Activated B cell treated with CpG ODN at 0.5 μM for 24 hours (primary cell): ENCODE measurements at regions not wholly inside any gene's neighbourhood (a gene's known extent, or its start where the extent isn't known, plus 50 kb on each side); places are given as distances from the start of the nearest gene placed in this dataset.

Experiments
- ATAC-seq: fragments of 200-7000 bp; cut with Tn5 transposase; one replicate; pipeline ENCODE4 v1.10.0; 2021; ENCODE audit warnings: low read depth, mild to moderate bottlenecking, moderate library complexity
- CTCF ChIA-PET: fragments of 350-600 bp; sonication (Branson Sonifier 250); formaldehyde crosslinking; loops from one replicate; lab custom pipeline; 2021; ENCODE audit warnings: antibody characterized with exemption; lab: Charles Lee
- POLR2A ChIA-PET: fragments of 350-600 bp; sonication (Branson Sonifier 250); formaldehyde crosslinking; loops from one replicate; lab custom pipeline; 2021; ENCODE audit warnings: antibody characterized with exemption; lab: Charles Lee
- DNase-seq: peaks from one replicate; pipeline ENCODE4 v3.0.0; 2022
- H3K27ac Mint-ChIP-seq: one replicate; pipeline ENCODE4 v1.8.0; 2020; ENCODE audit warnings: mixed read lengths
- H3K27me3 Mint-ChIP-seq: one replicate; pipeline ENCODE4 v1.8.0; 2021; ENCODE audit warnings: mixed read lengths
- H3K36me3 Mint-ChIP-seq: one replicate; pipeline ENCODE4 v1.8.0; 2021; ENCODE audit warnings: low read depth, mixed read lengths
- H3K4me1 Mint-ChIP-seq: one replicate; pipeline ENCODE4 v1.8.0; 2021; ENCODE audit warnings: mixed read lengths
- H3K4me3 Mint-ChIP-seq: one replicate; pipeline ENCODE4 v1.8.0; 2020; ENCODE audit warnings: mild to moderate bottlenecking, mixed read lengths
- H3K9me3 Mint-ChIP-seq: one replicate; pipeline ENCODE4 v1.8.0; 2020; ENCODE audit warnings: mixed read lengths
- CTCF ChIP-seq: fragments of 200-600 bp; IDR thresholded peaks from one replicate; pipeline ENCODE4 v1.8.0; 2022; ENCODE audit warnings: antibody characterized with exemption, mild to moderate bottlenecking
- intact Hi-C: fragments of 100-400 bp; cut with micrococcal nuclease; formaldehyde crosslinking; loops from one replicate; pipeline ENCODE4 v1.15.1; 2024

- ChIA-PET POLR2A (no interaction called here), CTCF (no interaction called here)
- Mint-ChIP-seq H3K27me3 (no peaks in the 10 kb centered on the region), H3K27ac (no peak overlapping the region), H3K36me3 (no peaks in the 10 kb centered on the region), H3K4me1 (no peaks in the 10 kb centered on the region), H3K9me3 (no peaks in the 10 kb centered on the region), H3K4me3 (no peak overlapping the region)
- TF ChIP-seq CTCF = no peak
- intact Hi-C loops = no loop called here
- DNase-seq (no peak), ATAC-seq (no peak)
Observed at GRCh38 chr3:161573136-161573535, 76.5 kb downstream of the OTOL1 start.

- no peak for TF ChIP-seq CTCF
- intact Hi-C loops = no loop called here
- Mint-ChIP-seq H3K27ac (no peak overlapping the region), H3K27me3 (no peaks in the 10 kb centered on the region), H3K9me3 (no peaks in the 10 kb centered on the region), H3K4me3 (no peak overlapping the region), H3K4me1 (no peaks in the 10 kb centered on the region), H3K36me3 (no peaks in the 10 kb centered on the region)
- DNase-seq (no peak), ATAC-seq (no peak)
- ChIA-PET CTCF (no interaction called here), POLR2A (no interaction called here)
Observed at GRCh38 chr3:161575901-161576300, 79.3 kb downstream of the OTOL1 start.

- TF ChIP-seq CTCF = no peak
- Mint-ChIP-seq H3K27me3 (no peaks in the 10 kb centered on the region), H3K9me3 (no peaks in the 10 kb centered on the region), H3K4me1 (no peaks in the 10 kb centered on the region), H3K36me3 (no peaks in the 10 kb centered on the region), H3K27ac (no peak overlapping the region), H3K4me3 (no peak overlapping the region)
- ATAC-seq (no peak), DNase-seq (no peak)
- POLR2A ChIA-PET = no interaction called here
- intact Hi-C loops = no loop called here
- CTCF ChIA-PET = no interaction called here
Observed at GRCh38 chr3:161576311-161576710, 79.7 kb downstream of the OTOL1 start.

- Mint-ChIP-seq H3K9me3 (no peaks in the 10 kb centered on the region), H3K4me3 (no peak overlapping the region), H3K4me1 (no peaks in the 10 kb centered on the region), H3K27ac (no peak overlapping the region), H3K27me3 (no peaks in the 10 kb centered on the region), H3K36me3 (no peaks in the 10 kb centered on the region)
- ChIA-PET POLR2A (no interaction called here), CTCF (no interaction called here)
- no peak for ATAC-seq
- no peak for DNase-seq
- no peak for TF ChIP-seq CTCF
- intact Hi-C loops = no loop called here
Observed at GRCh38 chr3:161576714-161577510, 80.3 kb downstream of the OTOL1 start.

- Mint-ChIP-seq H3K9me3 (no peaks in the 10 kb centered on the region), H3K36me3 (no peaks in the 10 kb centered on the region), H3K27ac (no peak overlapping the region), H3K4me3 (no peak overlapping the region), H3K4me1 (no peaks in the 10 kb centered on the region), H3K27me3 (no peaks in the 10 kb centered on the region)
- CTCF ChIA-PET = no interaction called here
- POLR2A ChIA-PET = no interaction called here
- no peak for ATAC-seq
- TF ChIP-seq CTCF = no peak
- DNase-seq = no peak
- intact Hi-C loops = no loop called here
Observed at GRCh38 chr3:161577662-161578061, 81.1 kb downstream of the OTOL1 start.
